BLaER1 treated with 17β-estradiol and CSF1 and Interleukin-3, amounts not matched to agents 10 nM and 100 nM (cell line): ENCODE measurements at regions not wholly inside any gene's neighbourhood (a gene's known extent, or its start where the extent isn't known, plus 50 kb on each side); places are given as distances from the start of the nearest gene placed in this dataset.

ENCODE experiments used
- H3K27ac ChIP-seq, 11 experiments: shearing (Covaris generic); formaldehyde crosslinking; 2 replicates each; pipeline ENCODE4 v1.8.1; 2022
- H3K27me3 ChIP-seq, 11 experiments: shearing (Covaris generic); formaldehyde crosslinking; 2 replicates each; pipeline ENCODE4 v1.8.1; 2022
- H3K36me3 ChIP-seq, 11 experiments: shearing (Covaris generic); formaldehyde crosslinking; 2 replicates each; pipeline ENCODE4 v1.8.1; 2022
- H3K4me1 ChIP-seq, 10 experiments: shearing (Covaris generic); formaldehyde crosslinking; 2 replicates each; pipeline ENCODE4 v1.8.1; 2022
- H3K4me2 ChIP-seq, 11 experiments: shearing (Covaris generic); formaldehyde crosslinking; 2 replicates each; pipeline ENCODE4 v1.8.1; 2022
- H3K4me3 ChIP-seq, 10 experiments: shearing (Covaris generic); formaldehyde crosslinking; 2 replicates each; pipeline ENCODE4 v1.8.1; 2022
- H3K9ac ChIP-seq, 11 experiments: shearing (Covaris generic); formaldehyde crosslinking; 2 replicates each; pipeline ENCODE4 v1.8.1; 2022
- H3K9me3 ChIP-seq, 11 experiments: shearing (Covaris generic); formaldehyde crosslinking; replicated peaks in 1 of 11; 2 replicates each; pipeline ENCODE4 v1.8.1; 2022
- H4K20me1 ChIP-seq, 11 experiments: shearing (Covaris generic); formaldehyde crosslinking; 2 replicates each; pipeline ENCODE4 v1.8.1; 2022
- Cebpa-rat ChIP-seq, 11 experiments: shearing (Covaris generic); IDR thresholded peaks; 2 replicates each; pipeline ENCODE4 v1.8.1; 2022

- Histone ChIP-seq H3K9me3 (peaks cover 9 to 17% (median 15%) of the 10 kb centered on the region in 11 experiments), H3K4me3 (no peak overlapping the region), H3K36me3 (no peaks in the 10 kb centered on the region; a peak in 1 of 22 replicates), H4K20me1 (no peaks in the 10 kb centered on the region), H3K9ac (no peak overlapping the region), H3K27ac (no peak overlapping the region), H3K4me2 (no peak overlapping the region), H3K4me1 (no peaks in the 10 kb centered on the region), H3K27me3 (no peaks in the 10 kb centered on the region)
- TF ChIP-seq Cebpa-rat (IDR thresholded peaks at IDR 0.05), result no peak
Measured at GRCh38 chr15:60057554-60057953, 53.4 kb downstream of the FOXB1 start.

GRCh38 chr15:60059186-60059585, 55.1 kb downstream of the FOXB1 start:
- no peak for TF ChIP-seq Cebpa-rat (IDR thresholded peaks at IDR 0.05)
- Histone ChIP-seq H3K9ac (no peak overlapping the region), H3K27me3 (no peaks in the 10 kb centered on the region), H3K9me3 (peaks cover 9 to 22% (median 19%) of the 10 kb centered on the region in 11 experiments), H3K4me2 (no peak overlapping the region), H3K4me3 (no peak overlapping the region), H4K20me1 (no peaks in the 10 kb centered on the region), H3K4me1 (no peaks in the 10 kb centered on the region), H3K27ac (no peak overlapping the region), H3K36me3 (no peaks in the 10 kb centered on the region; a peak in 1 of 22 replicates)

- H3K27me3 ChIP-seq, result no peaks in the 10 kb centered on the region
- H3K9ac ChIP-seq, result no peak overlapping the region
- H3K4me1 ChIP-seq, result peaks cover 5 to 12% (median 11%) of the 10 kb centered on the region in 10 experiments; a peak in 18 of 20 replicates
- TF ChIP-seq Cebpa-rat (IDR thresholded peaks at IDR 0.05), result no peak
- peaks cover 9 to 22% (median 19%) of the 10 kb centered on the region in 11 experiments for H3K9me3 ChIP-seq
- H3K4me3 ChIP-seq, result no peak overlapping the region
- H3K4me2 ChIP-seq, result no peak overlapping the region
- H3K27ac ChIP-seq, result no peak overlapping the region
- no peaks in the 10 kb centered on the region; a peak in 1 of 22 replicates for H3K36me3 ChIP-seq
- no peaks in the 10 kb centered on the region for H4K20me1 ChIP-seq
Measured at GRCh38 chr15:60061758-60062157, 57.6 kb downstream of the FOXB1 start.

- Histone ChIP-seq H3K4me3 (no peak overlapping the region), H3K9me3 (peaks cover 9 to 22% (median 19%) of the 10 kb centered on the region in 11 experiments), H3K4me1 (peaks cover 5 to 17% (median 15%) of the 10 kb centered on the region in 10 experiments; a peak in 18 of 20 replicates), H3K4me2 (no peak overlapping the region), H4K20me1 (no peaks in the 10 kb centered on the region), H3K9ac (no peak overlapping the region), H3K27ac (no peak overlapping the region), H3K36me3 (no peaks in the 10 kb centered on the region; a peak in 1 of 22 replicates), H3K27me3 (no peaks in the 10 kb centered on the region)
- TF ChIP-seq Cebpa-rat (IDR thresholded peaks at IDR 0.05), result no peak
Measured at GRCh38 chr15:60062826-60063225, 58.7 kb downstream of the FOXB1 start.

DNA sequence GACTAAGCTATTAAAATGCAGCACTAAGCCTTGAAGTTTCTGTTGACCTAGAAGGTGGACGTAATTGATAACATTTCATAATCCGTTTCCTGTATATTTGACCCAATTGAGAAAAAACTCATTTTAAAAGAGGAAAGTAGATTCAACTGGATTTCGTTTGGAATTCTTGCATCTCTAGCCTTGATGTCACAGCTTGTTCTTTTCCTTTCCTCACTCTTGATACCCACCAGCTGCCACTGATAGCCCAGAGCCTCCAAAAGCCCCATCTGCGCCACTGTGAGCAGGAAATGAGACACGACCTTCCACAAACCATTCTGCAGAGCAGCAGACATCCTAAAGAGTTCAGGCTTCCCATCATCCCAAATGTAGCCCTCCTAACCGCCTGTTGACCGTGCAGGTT, 61.8 kb downstream of the FOXB1 start:
- Histone ChIP-seq H3K4me2 (peak overlapping the region in 9 of 11 experiments; percentile 15 to 59 (median 46); a peak in 15 of 22 replicates), H4K20me1 (no peaks in the 10 kb centered on the region), H3K27ac (no peak overlapping the region; a peak in 1 of 22 replicates)

GRCh38 chr15:60070838-60071493, 66.9 kb downstream of the FOXB1 start:
- Histone ChIP-seq H4K20me1 (no peaks in the 10 kb centered on the region), H3K4me3 (no peak overlapping the region), H3K36me3 (no peaks in the 10 kb centered on the region), H3K9me3 (peaks cover 0 to 9% (median 7%) of the 10 kb centered on the region in 11 experiments; a peak in 9 of 22 replicates), H3K4me1 (peaks cover 5 to 14% (median 12%) of the 10 kb centered on the region in 10 experiments; a peak in 18 of 20 replicates), H3K27ac (no peak overlapping the region), H3K9ac (no peak overlapping the region), H3K27me3 (no peaks in the 10 kb centered on the region), H3K4me2 (no peak overlapping the region)
- no peak for TF ChIP-seq Cebpa-rat (IDR thresholded peaks at IDR 0.05)

More for the DNA sequence above, 61.8 kb downstream of the FOXB1 start:
- no peak overlapping the region for H3K9ac ChIP-seq
- peaks cover 5 to 17% (median 15%) of the 10 kb centered on the region in 10 experiments; a peak in 18 of 20 replicates for H3K4me1 ChIP-seq
- TF ChIP-seq Cebpa-rat (IDR thresholded peaks at IDR 0.05), result peak in 1 of 11 experiments; percentile 42; a peak in 1 of 22 replicates
- H3K27me3 ChIP-seq, result no peaks in the 10 kb centered on the region
- peaks cover 9 to 21% (median 19%) of the 10 kb centered on the region in 11 experiments for H3K9me3 ChIP-seq
- H3K4me3 ChIP-seq, result no peak overlapping the region
- H3K36me3 ChIP-seq, result no peaks in the 10 kb centered on the region; a peak in 1 of 22 replicates

DNA sequence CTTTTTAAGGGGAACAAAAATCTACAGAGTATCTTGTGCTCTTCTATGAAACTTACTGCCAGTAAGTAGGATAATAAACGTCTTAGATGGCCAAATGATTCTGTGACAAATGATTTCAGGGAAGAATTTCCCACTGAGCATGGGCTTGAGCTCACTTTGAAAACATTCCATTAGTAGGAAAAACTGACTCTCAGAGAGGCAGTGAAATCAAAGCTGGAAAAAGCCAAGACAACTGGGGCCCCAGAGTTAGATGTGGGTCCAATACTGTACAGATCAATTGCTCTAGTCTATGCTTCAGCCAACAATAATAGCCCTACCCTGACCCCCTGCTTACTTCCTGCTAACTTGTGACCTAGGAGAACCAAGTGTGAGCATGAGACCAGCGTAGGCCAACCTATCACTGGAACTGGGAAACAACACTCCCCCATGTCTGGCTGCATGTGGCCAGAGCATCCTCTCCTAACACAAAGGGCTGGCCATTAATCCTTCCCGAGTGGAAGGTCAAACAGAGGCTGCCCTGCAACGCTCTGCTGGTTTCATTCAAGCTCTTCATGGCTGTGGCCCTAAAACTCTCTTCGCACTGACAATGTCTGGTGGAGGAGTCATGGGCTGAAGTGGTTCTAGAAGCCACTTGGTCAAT, 68.8 kb downstream of the FOXB1 start:
- TF ChIP-seq Cebpa-rat (IDR thresholded peaks at IDR 0.05), result no peak
- Histone ChIP-seq H3K4me3 (no peak overlapping the region), H3K9ac (no peak overlapping the region), H4K20me1 (no peaks in the 10 kb centered on the region), H3K4me2 (no peak overlapping the region), H3K36me3 (no peaks in the 10 kb centered on the region), H3K4me1 (no peaks in the 10 kb centered on the region), H3K27ac (no peak overlapping the region), H3K27me3 (no peaks in the 10 kb centered on the region), H3K9me3 (peaks cover 0 to 9% (median 7%) of the 10 kb centered on the region in 11 experiments; a peak in 9 of 22 replicates)

GRCh38 chr15:60073466-60073840, 69.3 kb downstream of the FOXB1 start:
- Histone ChIP-seq H3K36me3 (no peaks in the 10 kb centered on the region), H3K27me3 (no peaks in the 10 kb centered on the region), H3K4me2 (no peak overlapping the region), H3K4me1 (no peaks in the 10 kb centered on the region), H3K9me3 (peaks cover 0 to 9% (median 7%) of the 10 kb centered on the region in 11 experiments; a peak in 9 of 22 replicates), H3K27ac (no peak overlapping the region), H3K9ac (no peak overlapping the region), H4K20me1 (no peaks in the 10 kb centered on the region), H3K4me3 (no peak overlapping the region)
- TF ChIP-seq Cebpa-rat (IDR thresholded peaks at IDR 0.05), result no peak

DNA sequence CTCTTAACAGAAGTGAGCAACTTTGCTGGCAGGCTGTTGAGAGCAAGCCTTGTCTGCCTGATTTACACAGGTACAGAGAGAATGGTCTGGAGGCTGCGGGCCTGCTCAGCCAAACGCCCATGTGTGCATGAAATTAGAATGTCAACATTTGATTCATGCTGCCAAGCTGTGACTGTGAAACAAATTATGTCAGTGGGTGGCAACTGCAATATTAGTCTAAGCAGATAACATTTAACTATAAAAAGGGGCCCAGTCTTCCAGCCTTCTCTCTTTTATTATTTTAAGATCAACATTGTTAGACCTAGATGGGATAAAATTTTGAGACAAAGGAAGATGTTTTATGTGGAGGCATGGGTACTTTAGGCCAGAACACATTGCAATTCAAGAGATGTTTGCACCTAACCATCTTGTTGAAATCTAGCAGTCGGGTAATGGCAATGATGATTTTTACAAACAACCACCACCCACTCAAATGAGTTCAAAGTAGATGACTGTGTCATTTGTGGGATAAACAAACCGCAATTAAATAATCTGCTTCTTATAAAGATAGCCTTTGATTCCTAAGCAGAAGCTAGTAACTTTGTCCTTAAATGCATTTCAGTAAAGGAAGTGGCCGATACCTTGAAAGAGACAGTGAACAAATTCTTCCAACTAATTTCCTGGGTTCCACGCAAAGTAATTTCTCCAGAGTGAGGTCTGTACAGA, 70.2 kb downstream of the FOXB1 start:
- no peak overlapping the region for H3K9ac ChIP-seq
- H3K4me1 ChIP-seq, result no peaks in the 10 kb centered on the region
- TF ChIP-seq Cebpa-rat (IDR thresholded peaks at IDR 0.05), result no peak
- H3K27ac ChIP-seq, result no peak overlapping the region
- H3K27me3 ChIP-seq, result no peaks in the 10 kb centered on the region
- H4K20me1 ChIP-seq, result no peaks in the 10 kb centered on the region
- no peak overlapping the region for H3K4me3 ChIP-seq
- no peak overlapping the region for H3K4me2 ChIP-seq
- H3K9me3 ChIP-seq, result peaks cover 0 to 9% (median 7%) of the 10 kb centered on the region in 11 experiments; a peak in 9 of 22 replicates
- no peaks in the 10 kb centered on the region for H3K36me3 ChIP-seq
